ENCODE measurements at regions not wholly inside any gene's neighbourhood (a gene's known extent, or its start where the extent isn't known, plus 50 kb on each side); places are given as distances from the start of the nearest gene placed in this dataset.
A peak's percentile ranks its signal among the peaks of the same experiment; 100 is the strongest.

- H3K9ac ChIP-seq (ENCODE audit: insufficient read depth, low read depth, low read length), result no peak overlapping the region
- in situ Hi-C loops (cut with HindIII; ENCODE audit: extremely low pct_ligation_motif_present, low pct_unique_long_range_greater_than_20kb) (no loop called here), intact Hi-C loops (cut with micrococcal nuclease; ENCODE audit: unreplicated experiment) (no loop called here)
- no peak for DNase-seq (ENCODE audit: low spot score)
- H3K4me3 ChIP-seq (replicated peaks in 1 of 3; ENCODE audit: insufficient read depth in 1 of 3, low read depth in 2 of 3, low read length in 3 of 3), result no peak overlapping the region
- ChIA-PET POLR2A (no interaction called here), CTCF (ENCODE audit: low intra/inter-chr PET ratio, low total read pairs) (no interaction called here)
- no peaks in the 10 kb centered on the region for H3K27me3 ChIP-seq (ENCODE audit: control insufficient read depth in 1 of 2, insufficient read depth in 2 of 2, low read length in 2 of 2)
- no peak overlapping the region for H3K27ac ChIP-seq (ENCODE audit: extremely low read length, insufficient read depth, low read length)
- no peak for FAIRE-seq
- ATAC-seq, result no peak
- H3K4me1 ChIP-seq (ENCODE audit: insufficient read depth, low read length), result no peaks in the 10 kb centered on the region
- no peak overlapping the region for H3K4me2 ChIP-seq (ENCODE audit: low read depth, low read length)
- no peaks in the 10 kb centered on the region for H4K20me1 ChIP-seq (ENCODE audit: insufficient read depth, low read length)
- H3K9me3 ChIP-seq (ENCODE audit: low read length), result no peaks in the 10 kb centered on the region
- WGBS (ENCODE audit: low lambda C conversion rate), result 69% methylated on average over 1 of the region's 1 CpG
- H3K36me3 ChIP-seq (replicated peaks in 1 of 2; ENCODE audit: control insufficient read depth in 1 of 2, insufficient read depth in 2 of 2, low read length in 2 of 2), result no peaks in the 10 kb centered on the region
- no TSS peak for BruUV-seq (replicated peaks)
- H2AFZ ChIP-seq (ENCODE audit: low read length), result no peak overlapping the region
- no peak for TF ChIP-seq ZNF512B (CRISPR knock-in tag; IDR thresholded peaks at IDR 0.05; ENCODE audit: borderline replicate concordance)
- peak; percentile 69; the same call in 1 of the 2 replicates for TF ChIP-seq MAFF (IDR thresholded peaks at IDR 0.05; ENCODE audit: low read depth, low read length)
- TF ChIP-seq MAFK (conservative IDR thresholded peaks at IDR 0.05 in 1 of 2, IDR thresholded peaks at IDR 0.05 in 1 of 2; ENCODE audit: low read length in 2 of 2), result peak; percentile 31 to 81; a peak in 3 of 4 replicates
- no peaks in the 10 kb centered on the region for H3K79me2 ChIP-seq (ENCODE audit: insufficient read depth, low read length)
Measured at GRCh38 chr3:178181088-178181487, 355.1 kb upstream of the KCNMB2 start.

- ATAC-seq (no peak), FAIRE-seq (no peak)
- intact Hi-C loops (cut with micrococcal nuclease; ENCODE audit: unreplicated experiment), result no loop called here
- TF ChIP-seq EHMT2 (IDR thresholded peaks at IDR 0.05; ENCODE audit: borderline replicate concordance, low read depth, low read length) (no peak), ZFYVE20 (CRISPR knock-in tag; IDR thresholded peaks at IDR 0.05; ENCODE audit: borderline replicate concordance, low read depth) (no peak), HDAC2 (CRISPR knock-in tag; IDR thresholded peaks at IDR 0.05) (no peak), THAP11 (CRISPR knock-in tag; IDR thresholded peaks at IDR 0.05) (no peak), POGK (CRISPR knock-in tag; conservative IDR thresholded peaks at IDR 0.05) (no peak), BATF2 (CRISPR knock-in tag; IDR thresholded peaks at IDR 0.05) (no peak)
Measured at GRCh38 chr3:178181784-178182183, 354.5 kb upstream of the KCNMB2 start.

More at GRCh38 chr3:178181784-178182183, 354.5 kb upstream of the KCNMB2 start:
- Histone ChIP-seq H3K4me2 (ENCODE audit: low read depth, low read length) (no peak overlapping the region), H3K9ac (ENCODE audit: insufficient read depth, low read depth, low read length) (no peak overlapping the region), H2AFZ (ENCODE audit: low read length) (no peak overlapping the region), H3K4me1 (ENCODE audit: insufficient read depth, low read length) (no peaks in the 10 kb centered on the region), H3K36me3 (replicated peaks in 1 of 2; ENCODE audit: control insufficient read depth in 1 of 2, insufficient read depth in 2 of 2, low read length in 2 of 2) (no peaks in the 10 kb centered on the region), H3K4me3 (replicated peaks in 1 of 3; ENCODE audit: insufficient read depth in 1 of 3, low read depth in 2 of 3, low read length in 3 of 3) (no peak overlapping the region), H3K27ac (ENCODE audit: extremely low read length, insufficient read depth, low read length) (no peak overlapping the region), H4K20me1 (ENCODE audit: insufficient read depth, low read length) (no peaks in the 10 kb centered on the region), H3K79me2 (ENCODE audit: insufficient read depth, low read length) (no peaks in the 10 kb centered on the region), H3K27me3 (ENCODE audit: control insufficient read depth in 1 of 2, insufficient read depth in 2 of 2, low read length in 2 of 2) (no peaks in the 10 kb centered on the region), H3K9me3 (ENCODE audit: low read length) (no peaks in the 10 kb centered on the region)
- WGBS (ENCODE audit: low lambda C conversion rate), result 33% methylated on average over 4 of the region's 4 CpGs
- CTCF ChIA-PET (ENCODE audit: low intra/inter-chr PET ratio, low total read pairs), result no interaction called here
- POLR2A ChIA-PET, result no interaction called here
- in situ Hi-C loops (cut with HindIII; ENCODE audit: extremely low pct_ligation_motif_present, low pct_unique_long_range_greater_than_20kb), result no loop called here
- no TSS peak for BruUV-seq (replicated peaks)
- DNase-seq (ENCODE audit: low spot score), result no peak
